WTC11 (cell line): ENCODE measurements at regions not wholly inside any gene's neighbourhood (a gene's known extent, or its start where the extent isn't known, plus 50 kb on each side); places are given as distances from the start of the nearest gene placed in this dataset.

Experiments used
- ATAC-seq: fragments of 200-7000 bp; cut with Tn5 transposase; 2 replicates; pipeline ENCODE4 v1.10.0; 2021; ENCODE audit warnings: mild to moderate bottlenecking, moderate library complexity
- CTCF ChIA-PET: fragments of 300-600 bp; sonication (Branson Sonifier 250); formaldehyde crosslinking; loops from one replicate; lab custom pipeline; 2021; ENCODE audit warnings: antibody characterized with exemption; lab: Charles Lee
- POLR2A ChIA-PET: fragments of 350-600 bp; sonication (Branson Sonifier 250); formaldehyde crosslinking; loops from one replicate; lab custom pipeline; 2021; ENCODE audit warnings: antibody characterized with exemption; lab: Charles Lee
- DNase-seq: peaks from one replicate; pipeline ENCODE4 v3.0.0; 2021; ENCODE audit warnings: low spot score
- H3K27ac Mint-ChIP-seq: 2 replicates; pipeline ENCODE4 v1.8.0; 2021; ENCODE audit warnings: mixed read lengths
- H3K27me3 Mint-ChIP-seq: 2 replicates; pipeline ENCODE4 v1.8.0; 2021; ENCODE audit warnings: low read depth, mild to moderate bottlenecking, moderate library complexity, mixed read lengths
- H3K36me3 Mint-ChIP-seq: 2 replicates; pipeline ENCODE4 v1.8.0; 2021; ENCODE audit warnings: mixed read lengths
- H3K4me1 Mint-ChIP-seq: 2 replicates; pipeline ENCODE4 v1.8.0; 2022; ENCODE audit warnings: mixed read lengths
- H3K4me3 Mint-ChIP-seq: 2 replicates; pipeline ENCODE4 v1.8.0; 2021; ENCODE audit warnings: mild to moderate bottlenecking, moderate library complexity, mixed read lengths
- H3K9me3 Mint-ChIP-seq: 2 replicates; pipeline ENCODE4 v1.8.0; 2021; ENCODE audit warnings: mixed read lengths
- AR ChIP-seq: fragments of 250-450 bp; sonication (Bioruptor Pico); IDR thresholded peaks from 2 replicates; pipeline ENCODE4 v1.9.0; 2021; ENCODE audit warnings: mild to moderate bottlenecking
- ATF3 ChIP-seq: sonication (generic); formaldehyde crosslinking; conservative IDR thresholded peaks from 2 replicates; pipeline ENCODE4 v1.8.1; 2022; ENCODE audit warnings: mild to moderate bottlenecking, missing genetic modification reagents
- CBFB ChIP-seq: sonication (generic); formaldehyde crosslinking; IDR thresholded peaks from 2 replicates; pipeline ENCODE4 v1.8.1; 2022; ENCODE audit warnings: mild to moderate bottlenecking, low read depth, missing genetic modification reagents
- CREM ChIP-seq: sonication (generic); formaldehyde crosslinking; IDR thresholded peaks from 2 replicates; pipeline ENCODE4 v1.8.1; 2022; ENCODE audit warnings: mild to moderate bottlenecking, missing genetic modification reagents, moderate library complexity
- E2F1 ChIP-seq: sonication (generic); formaldehyde crosslinking; IDR thresholded peaks from 2 replicates; pipeline ENCODE4 v1.8.0; 2022; ENCODE audit warnings: mild to moderate bottlenecking, missing genetic modification reagents
- E2F4 ChIP-seq: sonication (generic); formaldehyde crosslinking; IDR thresholded peaks from 2 replicates; pipeline ENCODE4 v1.8.1; 2022; ENCODE audit warnings: low read depth, mild to moderate bottlenecking, moderate library complexity, missing genetic modification reagents, borderline replicate concordance
- HMGA2 ChIP-seq: fragments of 250-450 bp; sonication (Bioruptor Pico); IDR thresholded peaks from 2 replicates; pipeline ENCODE4 v1.4.0; 2021; ENCODE audit warnings: mild to moderate bottlenecking, moderate library complexity
- MAX ChIP-seq: sonication (generic); formaldehyde crosslinking; IDR thresholded peaks from 2 replicates; pipeline ENCODE4 v1.8.0; 2022; ENCODE audit warnings: mild to moderate bottlenecking, missing genetic modification reagents
- NFYB ChIP-seq: sonication (generic); formaldehyde crosslinking; conservative IDR thresholded peaks from 2 replicates; pipeline ENCODE4 v1.8.0; 2022; ENCODE audit warnings: low read depth, missing genetic modification reagents
- OVOL2 ChIP-seq: fragments of 250-450 bp; sonication (Bioruptor Pico); IDR thresholded peaks from 2 replicates; pipeline ENCODE4 v1.9.0; 2021; ENCODE audit warnings: mild to moderate bottlenecking, borderline replicate concordance
- PRRX2 ChIP-seq: fragments of 250-450 bp; sonication (Bioruptor Pico); IDR thresholded peaks from 2 replicates; pipeline ENCODE4 v1.8.0; 2021; ENCODE audit warnings: mild to moderate bottlenecking
- SMAD3 ChIP-seq: sonication (generic); formaldehyde crosslinking; IDR thresholded peaks from 2 replicates; pipeline ENCODE4 v1.8.0; 2022; ENCODE audit warnings: missing genetic modification reagents, mild to moderate bottlenecking, borderline replicate concordance
- SMAD4 ChIP-seq: sonication (generic); formaldehyde crosslinking; IDR thresholded peaks from 2 replicates; pipeline ENCODE4 v1.8.0; 2022; ENCODE audit warnings: mild to moderate bottlenecking, missing genetic modification reagents
- SP1 ChIP-seq: sonication (generic); formaldehyde crosslinking; conservative IDR thresholded peaks from 2 replicates; pipeline ENCODE4 v1.8.1; 2022; ENCODE audit warnings: missing genetic modification reagents
- USF1 ChIP-seq: sonication (generic); formaldehyde crosslinking; IDR thresholded peaks from 2 replicates; pipeline ENCODE4 v1.8.0; 2022; ENCODE audit warnings: mild to moderate bottlenecking, missing genetic modification reagents
- USF2 ChIP-seq: sonication (generic); formaldehyde crosslinking; IDR thresholded peaks from 2 replicates; pipeline ENCODE4 v1.8.1; 2023; ENCODE audit warnings: mild to moderate bottlenecking, missing genetic modification reagents, moderate library complexity
- ZMAT4 ChIP-seq: fragments of 250-450 bp; sonication (Bioruptor Pico); IDR thresholded peaks from 2 replicates; pipeline ENCODE4 v1.9.0; 2021; ENCODE audit warnings: mild to moderate bottlenecking
- ZNF219 ChIP-seq: sonication (generic); formaldehyde crosslinking; IDR thresholded peaks from 2 replicates; pipeline ENCODE4 v1.8.0; 2023; ENCODE audit warnings: missing genetic modification reagents, mild to moderate bottlenecking, borderline replicate concordance
- ZNF263 ChIP-seq: sonication (generic); formaldehyde crosslinking; IDR thresholded peaks from 2 replicates; pipeline ENCODE4 v1.8.1; 2022; ENCODE audit warnings: low read depth, mild to moderate bottlenecking, moderate library complexity, missing genetic modification reagents
- ZNF317 ChIP-seq: sonication (generic); formaldehyde crosslinking; IDR thresholded peaks from 2 replicates; pipeline ENCODE4 v1.8.1; 2023; ENCODE audit warnings: low read depth, mild to moderate bottlenecking, moderate library complexity, missing genetic modification reagents, borderline replicate concordance
- ZNF396 ChIP-seq: fragments of 250-450 bp; sonication (Bioruptor Pico); IDR thresholded peaks from 2 replicates; pipeline ENCODE4 v1.8.0; 2021; ENCODE audit warnings: mild to moderate bottlenecking, moderate library complexity, borderline replicate concordance
- ZNF416 ChIP-seq: fragments of 250-450 bp; sonication (Bioruptor Pico); IDR thresholded peaks from 2 replicates; pipeline ENCODE4 v1.9.0; 2021; ENCODE audit warnings: mild to moderate bottlenecking, inconsistent platforms
- ZSCAN18 ChIP-seq: fragments of 250-450 bp; sonication (Bioruptor Pico); IDR thresholded peaks from 2 replicates; pipeline ENCODE4 v2.1.2; 2022; ENCODE audit warnings: mild to moderate bottlenecking, moderate library complexity

- no peak for TF ChIP-seq ZNF263 (CRISPR knock-in tag)
Measured at GRCh38 chr3:59547874-59548273, 498.0 kb upstream of the CFAP20DC start (continued).

- CTCF ChIA-PET = no interaction called here
- TF ChIP-seq NFYB (CRISPR knock-in tag) = no peak
- TF ChIP-seq ZSCAN18 = no peak
Measured at GRCh38 chr3:59546522-59546921, 496.7 kb upstream of the CFAP20DC start.

GRCh38 chr3:59545374-59545773 is 495.5 kb upstream of the CFAP20DC start:
- no peaks in the 10 kb centered on the region for H3K9me3 Mint-ChIP-seq
- POLR2A ChIA-PET = no interaction called here

More at GRCh38 chr3:59546522-59546921, 496.7 kb upstream of the CFAP20DC start:
- no peaks in the 10 kb centered on the region for H3K27me3 Mint-ChIP-seq
- no peaks in the 10 kb centered on the region; the same call in 1 of the 2 replicates for H3K4me1 Mint-ChIP-seq
- no peak overlapping the region for H3K27ac Mint-ChIP-seq
- DNase-seq = no peak
- H3K9me3 Mint-ChIP-seq = no peaks in the 10 kb centered on the region
- ATAC-seq = no peak
- POLR2A ChIA-PET = no interaction called here
- H3K36me3 Mint-ChIP-seq = no peaks in the 10 kb centered on the region
- no peak overlapping the region for H3K4me3 Mint-ChIP-seq

GRCh38 chr3:59542276-59542675 is 492.5 kb upstream of the CFAP20DC start:
- Mint-ChIP-seq H3K36me3 (no peaks in the 10 kb centered on the region), H3K27ac (no peak overlapping the region), H3K4me1 (peaks cover 14% of the 10 kb centered on the region), H3K27me3 (no peaks in the 10 kb centered on the region), H3K4me3 (no peak overlapping the region), H3K9me3 (no peaks in the 10 kb centered on the region)
- CTCF ChIA-PET = interaction anchor here (0.6 kb wide), 1 partner anchor 315 kb away, joined by 4 read pairs; no protein-coding TSS in a partner anchor
- DNase-seq (no peak), ATAC-seq (no peak)
- POLR2A ChIA-PET = no interaction called here
- TF ChIP-seq OVOL2 (CRISPR knock-in tag) (no peak), USF2 (CRISPR knock-in tag) (no peak), ZMAT4 (CRISPR knock-in tag) (no peak), SMAD4 (CRISPR knock-in tag) (no peak), ATF3 (CRISPR knock-in tag) (no peak), ZNF416 (CRISPR knock-in tag) (no peak), ZNF219 (no peak), USF1 (CRISPR knock-in tag) (no peak), SMAD3 (no peak), MAX (CRISPR knock-in tag) (no peak), SP1 (CRISPR knock-in tag) (no peak), E2F1 (CRISPR knock-in tag) (no peak), ZNF396 (CRISPR knock-in tag) (no peak), AR (CRISPR knock-in tag) (no peak), CREM (CRISPR knock-in tag) (no peak), CBFB (no peak)

More at GRCh38 chr3:59545374-59545773, 495.5 kb upstream of the CFAP20DC start:
- H3K27ac Mint-ChIP-seq = no peak overlapping the region
- no peaks in the 10 kb centered on the region for H3K27me3 Mint-ChIP-seq
- no peak overlapping the region for H3K4me3 Mint-ChIP-seq
- CTCF ChIA-PET = no interaction called here
- ATAC-seq (no peak), DNase-seq (no peak)
- H3K4me1 Mint-ChIP-seq = peaks cover 9% of the 10 kb centered on the region
- no peaks in the 10 kb centered on the region for H3K36me3 Mint-ChIP-seq
- no peak for TF ChIP-seq HMGA2 (CRISPR knock-in tag)
- no peak for TF ChIP-seq E2F4 (CRISPR knock-in tag)
- no peak for TF ChIP-seq SMAD4 (CRISPR knock-in tag)
- no peak for TF ChIP-seq PRRX2 (CRISPR knock-in tag)
- no peak for TF ChIP-seq ZNF317 (CRISPR knock-in tag)
